GM12892 (cell line): ENCODE measurements at regions not wholly inside any gene's neighbourhood (a gene's known extent, or its start where the extent isn't known, plus 50 kb on each side); places are given as distances from the start of the nearest gene placed in this dataset.

ENCODE experiments used
- POLR2A ChIP-seq: IDR thresholded peaks from 2 replicates; pipeline ENCODE4 v1.6.1; 2011; ENCODE audit warnings: low read depth, low read length, control low read depth
- POLR2AphosphoS5 ChIP-seq: IDR thresholded peaks from 2 replicates; pipeline ENCODE4 v1.6.1; 2011; ENCODE audit warnings: low read depth, low read length, control low read depth
- TAF1 ChIP-seq: IDR thresholded peaks from 2 replicates; pipeline ENCODE4 v1.6.1; 2011; ENCODE audit warnings: low read depth, mild to moderate bottlenecking, control low read depth, low read length, borderline replicate concordance

DNA sequence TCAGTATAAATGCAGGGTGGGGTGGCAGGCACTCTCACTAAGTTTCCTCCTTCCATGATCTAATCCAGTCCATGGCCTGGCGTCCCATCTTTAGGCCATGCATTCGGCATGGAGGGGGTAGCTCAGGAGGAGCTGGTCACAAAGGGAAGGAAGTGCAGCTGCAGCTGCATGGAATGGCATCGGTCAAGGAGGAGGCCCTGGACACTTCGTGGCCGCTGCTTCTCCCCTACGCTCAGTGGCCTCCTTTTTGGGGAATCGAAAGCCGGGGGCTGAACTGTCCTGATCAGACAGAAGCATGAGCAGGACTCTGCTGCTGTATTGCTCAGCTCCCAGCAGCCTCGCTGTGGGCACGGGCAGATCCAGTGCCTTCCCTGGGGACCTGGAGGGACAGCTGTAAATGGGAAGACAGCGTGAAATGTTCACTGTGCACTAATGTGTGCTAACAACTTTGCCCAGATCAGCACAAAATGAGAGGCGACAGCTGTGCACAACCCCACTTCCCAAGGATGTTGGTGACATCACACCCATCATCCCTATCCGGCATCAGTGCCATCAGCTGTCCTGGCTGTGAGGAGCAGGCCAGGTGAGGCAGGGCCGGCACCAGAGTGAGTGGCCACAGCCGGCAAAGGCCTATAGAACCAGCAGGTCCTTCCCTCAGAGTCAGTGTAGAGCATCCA is 520.1 kb upstream of the RAB6C start:
- no peak for TF ChIP-seq POLR2AphosphoS5
- TF ChIP-seq POLR2A = no peak
- no peak for TF ChIP-seq TAF1
